ENCODE measurements at regions not wholly inside any gene's neighbourhood (a gene's known extent, or its start where the extent isn't known, plus 50 kb on each side); places are given as distances from the start of the nearest gene placed in this dataset.

DNA sequence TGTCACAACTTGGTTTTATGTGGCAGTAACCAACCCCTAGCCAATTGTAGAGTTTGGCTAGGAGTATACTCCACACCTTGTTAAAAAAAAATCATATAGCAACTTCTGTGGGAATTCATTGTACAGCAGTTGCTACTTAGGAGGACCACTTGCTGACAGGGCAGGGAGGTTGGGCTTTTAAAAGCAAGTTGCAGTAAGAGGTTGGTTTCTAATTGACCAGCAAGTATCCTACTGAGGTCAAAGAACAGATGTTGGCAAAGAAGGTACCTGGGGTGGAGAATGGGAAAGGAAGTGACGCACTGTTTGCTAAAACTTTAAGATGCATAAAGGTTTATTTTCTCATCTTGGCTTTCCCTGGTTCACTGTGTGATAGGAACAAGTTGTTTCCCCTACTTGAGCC is 104.6 kb downstream of the TBX3 start:
- Mint-ChIP-seq H3K36me3 (ENCODE audit: insufficient read depth, unreplicated experiment) (no peaks in the 10 kb centered on the region), H3K4me3 (ENCODE audit: unreplicated experiment) (no peak overlapping the region), H3K9me3 (ENCODE audit: unreplicated experiment) (no peaks in the 10 kb centered on the region), H3K27ac (ENCODE audit: low read depth, unreplicated experiment) (no peak overlapping the region), H3K27me3 (ENCODE audit: insufficient read depth, unreplicated experiment) (peaks cover 12% of the 10 kb centered on the region), H3K4me1 (ENCODE audit: insufficient read depth, unreplicated experiment) (no peaks in the 10 kb centered on the region)
- ChIA-PET CTCF (no interaction called here), POLR2A (interaction anchor here (0.5 kb wide), 1 partner anchor 1064 kb away, joined by 3 read pairs; no protein-coding TSS in a partner anchor)
- TF ChIP-seq, protein P1, sequence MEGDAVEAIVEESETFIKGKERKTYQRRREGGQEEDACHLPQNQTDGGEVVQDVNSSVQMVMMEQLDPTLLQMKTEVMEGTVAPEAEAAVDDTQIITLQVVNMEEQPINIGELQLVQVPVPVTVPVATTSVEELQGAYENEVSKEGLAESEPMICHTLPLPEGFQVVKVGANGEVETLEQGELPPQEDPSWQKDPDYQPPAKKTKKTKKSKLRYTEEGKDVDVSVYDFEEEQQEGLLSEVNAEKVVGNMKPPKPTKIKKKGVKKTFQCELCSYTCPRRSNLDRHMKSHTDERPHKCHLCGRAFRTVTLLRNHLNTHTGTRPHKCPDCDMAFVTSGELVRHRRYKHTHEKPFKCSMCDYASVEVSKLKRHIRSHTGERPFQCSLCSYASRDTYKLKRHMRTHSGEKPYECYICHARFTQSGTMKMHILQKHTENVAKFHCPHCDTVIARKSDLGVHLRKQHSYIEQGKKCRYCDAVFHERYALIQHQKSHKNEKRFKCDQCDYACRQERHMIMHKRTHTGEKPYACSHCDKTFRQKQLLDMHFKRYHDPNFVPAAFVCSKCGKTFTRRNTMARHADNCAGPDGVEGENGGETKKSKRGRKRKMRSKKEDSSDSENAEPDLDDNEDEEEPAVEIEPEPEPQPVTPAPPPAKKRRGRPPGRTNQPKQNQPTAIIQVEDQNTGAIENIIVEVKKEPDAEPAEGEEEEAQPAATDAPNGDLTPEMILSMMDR (IDR thresholded peaks at IDR 0.05; ENCODE audit: unreplicated experiment): no peak
- BruUV-seq (replicated peaks): no TSS peak
- no peak for DNase-seq (ENCODE audit: unreplicated experiment)
- intact Hi-C loops (cut with micrococcal nuclease): no loop called here

DNA sequence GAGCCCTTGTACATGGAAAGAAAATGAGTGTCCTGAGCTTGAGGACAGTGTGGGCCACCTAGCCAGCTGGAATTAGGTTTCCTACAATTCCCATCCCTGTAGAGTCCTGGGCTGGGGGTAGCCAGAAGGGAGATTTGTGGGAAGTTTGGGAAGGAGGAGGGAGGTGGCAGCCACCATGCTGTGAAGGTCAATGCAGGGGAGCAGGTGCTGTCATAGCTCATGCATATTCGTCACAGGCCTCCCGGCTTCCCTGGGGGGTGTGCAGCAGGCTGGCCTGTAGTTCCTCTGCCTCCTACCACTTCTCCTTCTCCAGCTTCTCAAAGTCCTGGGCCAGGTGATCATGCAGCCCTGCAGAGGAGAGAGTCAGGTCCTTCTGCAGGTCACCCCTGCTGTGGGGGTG is 121.3 kb downstream of the TBX3 start:
- no peak for DNase-seq (ENCODE audit: unreplicated experiment)
- POLR2A ChIA-PET: no interaction called here
- TF ChIP-seq, protein P1 (IDR thresholded peaks at IDR 0.05; ENCODE audit: unreplicated experiment): no peak
- Mint-ChIP-seq H3K36me3 (ENCODE audit: insufficient read depth, unreplicated experiment) (no peaks in the 10 kb centered on the region), H3K27ac (ENCODE audit: low read depth, unreplicated experiment) (no peak overlapping the region), H3K27me3 (ENCODE audit: insufficient read depth, unreplicated experiment) (peaks cover 31% of the 10 kb centered on the region), H3K4me3 (ENCODE audit: unreplicated experiment) (no peak overlapping the region), H3K4me1 (ENCODE audit: insufficient read depth, unreplicated experiment) (no peaks in the 10 kb centered on the region), H3K9me3 (ENCODE audit: unreplicated experiment) (no peaks in the 10 kb centered on the region)
- CTCF ChIA-PET: interaction anchor here (1.6 kb wide), 1 partner anchor 54 kb away, joined by 3 read pairs; no protein-coding TSS in a partner anchor
- BruUV-seq (replicated peaks): no TSS peak
- intact Hi-C loops (cut with micrococcal nuclease): no loop called here

DNA sequence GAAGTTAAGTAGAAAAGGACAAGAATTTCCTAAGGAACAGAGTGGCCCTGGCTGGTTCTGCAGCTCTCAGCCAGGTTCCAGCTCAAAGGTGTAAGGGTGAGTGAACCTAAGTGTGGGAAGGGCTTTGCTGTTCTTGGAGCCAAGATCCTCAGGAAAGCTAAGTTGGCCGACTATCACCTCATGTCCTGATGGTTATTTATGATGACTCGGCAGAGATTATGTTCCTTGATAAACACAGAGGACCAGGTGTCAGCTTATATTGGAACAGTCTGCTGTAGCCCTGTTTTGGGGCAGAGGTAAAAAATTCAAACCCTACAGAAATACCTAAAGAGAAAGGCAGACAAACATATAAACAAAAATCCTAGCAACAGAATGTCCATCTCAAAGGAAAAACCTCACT is 128.5 kb downstream of the TBX3 start:
- CTCF ChIA-PET: no interaction called here
- TF ChIP-seq, protein P1 (IDR thresholded peaks at IDR 0.05; ENCODE audit: unreplicated experiment): no peak
- POLR2A ChIA-PET: no interaction called here
- no peaks in the 10 kb centered on the region for H3K4me1 Mint-ChIP-seq (ENCODE audit: insufficient read depth, unreplicated experiment)
- DNase-seq (ENCODE audit: unreplicated experiment): no peak
- intact Hi-C loops (cut with micrococcal nuclease): no loop called here
- no TSS peak for BruUV-seq (replicated peaks)
- H3K36me3 Mint-ChIP-seq (ENCODE audit: insufficient read depth, unreplicated experiment): no peaks in the 10 kb centered on the region
- no peak overlapping the region for H3K4me3 Mint-ChIP-seq (ENCODE audit: unreplicated experiment)
- no peak overlapping the region for H3K27ac Mint-ChIP-seq (ENCODE audit: low read depth, unreplicated experiment)
- H3K9me3 Mint-ChIP-seq (ENCODE audit: unreplicated experiment): no peaks in the 10 kb centered on the region
- peaks cover 10% of the 10 kb centered on the region for H3K27me3 Mint-ChIP-seq (ENCODE audit: insufficient read depth, unreplicated experiment)

DNA sequence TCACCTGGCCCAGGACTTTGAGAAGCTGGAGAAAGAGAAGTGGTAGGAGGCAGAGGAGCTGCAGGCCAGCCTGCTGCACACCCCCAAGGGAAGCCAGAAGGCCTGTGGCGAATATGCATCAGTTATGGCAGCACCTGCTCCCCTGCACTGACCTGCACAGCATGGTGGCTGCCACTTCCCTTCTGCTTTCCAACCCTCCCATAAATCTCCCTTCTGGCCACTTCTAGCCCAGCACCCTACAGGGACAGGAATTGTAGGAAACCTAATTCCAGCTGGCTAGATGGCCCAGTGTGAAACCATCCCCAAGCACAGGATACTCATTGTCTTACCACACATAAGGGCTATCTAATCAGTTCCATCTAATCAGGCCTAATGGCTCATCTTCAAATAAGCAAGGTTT is 136.3 kb downstream of the TBX3 start:
- TF ChIP-seq, protein P1 (IDR thresholded peaks at IDR 0.05; ENCODE audit: unreplicated experiment): no peak
- Mint-ChIP-seq H3K4me1 (ENCODE audit: insufficient read depth, unreplicated experiment) (peaks cover 6% of the 10 kb centered on the region), H3K27ac (ENCODE audit: low read depth, unreplicated experiment) (no peak overlapping the region), H3K9me3 (ENCODE audit: unreplicated experiment) (no peaks in the 10 kb centered on the region), H3K36me3 (ENCODE audit: insufficient read depth, unreplicated experiment) (no peaks in the 10 kb centered on the region), H3K27me3 (ENCODE audit: insufficient read depth, unreplicated experiment) (no peaks in the 10 kb centered on the region), H3K4me3 (ENCODE audit: unreplicated experiment) (no peak overlapping the region)
- ChIA-PET POLR2A (interaction anchor here (0.6 kb wide), 1 partner anchor 119 kb away, joined by 4 read pairs; no protein-coding TSS in a partner anchor), CTCF (no interaction called here)
- BruUV-seq (replicated peaks): no TSS peak
- intact Hi-C loops (cut with micrococcal nuclease): no loop called here
- no peak for DNase-seq (ENCODE audit: unreplicated experiment)

Data from MCF 10A (cell line).